Erythroblast (primary cell): ENCODE measurements at regions not wholly inside any gene's neighbourhood (a gene's known extent, or its start where the extent isn't known, plus 50 kb on each side); places are given as distances from the start of the nearest gene placed in this dataset.

Source experiments
- GATA1 ChIP-seq: IDR thresholded peaks from 2 replicates; pipeline ENCODE4 v1.6.1; 2011; ENCODE audit warnings: low read depth, mild to moderate bottlenecking, control low read depth, low read length, moderate library complexity
- POLR2A ChIP-seq: IDR thresholded peaks from 2 replicates; pipeline ENCODE4 v1.6.1; 2011; ENCODE audit warnings: mild to moderate bottlenecking, low read length

GRCh38 chr2:223222397-223222796 is 170.4 kb downstream of the KCNE4 start:
- TF ChIP-seq POLR2A = no peak
- no peak for TF ChIP-seq GATA1
